H1 (cell line): ENCODE measurements at regions not wholly inside any gene's neighbourhood (a gene's known extent, or its start where the extent isn't known, plus 50 kb on each side); places are given as distances from the start of the nearest gene placed in this dataset.

Source experiments
- BACH1 ChIP-seq: IDR thresholded peaks from 2 replicates; pipeline ENCODE4 v1.6.1; 2012; ENCODE audit warnings: low read length, improper control_type of control experiment
- CREB1 ChIP-seq: IDR thresholded peaks from 2 replicates; pipeline ENCODE4 v1.6.1; 2012; ENCODE audit warnings: inconsistent platforms
- CTBP2 ChIP-seq: IDR thresholded peaks from 2 replicates; pipeline ENCODE4 v1.7.0; 2011; ENCODE audit warnings: borderline replicate concordance, mild to moderate bottlenecking, moderate library complexity, mixed read lengths, low read length; ENCODE audit not compliant: insufficient read depth, insufficient read length
- GABPA ChIP-seq: IDR thresholded peaks from 2 replicates; pipeline ENCODE4 v1.6.1; 2011; ENCODE audit warnings: mild to moderate bottlenecking, low read length, moderate library complexity, borderline replicate concordance; ENCODE audit not compliant: insufficient read depth
- SIN3A ChIP-seq, 2 experiments: IDR thresholded peaks in 1 of 2; conservative IDR thresholded peaks in 1 of 2; 2 replicates each; pipeline ENCODE4 v1.6.1; 2011 to 2012; ENCODE audit warnings: low read length in 2 of 2, improper control_type of control experiment in 1 of 2, low read depth in 1 of 2, mild to moderate bottlenecking in 1 of 2
- SP4 ChIP-seq: IDR thresholded peaks from 2 replicates; pipeline ENCODE4 v1.6.1; 2012; ENCODE audit warnings: low read length, inconsistent platforms
- YY1 ChIP-seq: IDR thresholded peaks from 2 replicates; pipeline ENCODE4 v1.6.1; 2011; ENCODE audit warnings: low read depth, mild to moderate bottlenecking, low read length
- TF ChIP-seq, protein P1 (sequence below): IDR thresholded peaks from 2 replicates; pipeline ENCODE4 v1.6.1; 2012; ENCODE audit warnings: low read length, inconsistent platforms

GRCh38 chr3:135513106-135514059 lies 452.1 kb upstream of the PPP2R3A start (continued):
- TF ChIP-seq, protein P1, sequence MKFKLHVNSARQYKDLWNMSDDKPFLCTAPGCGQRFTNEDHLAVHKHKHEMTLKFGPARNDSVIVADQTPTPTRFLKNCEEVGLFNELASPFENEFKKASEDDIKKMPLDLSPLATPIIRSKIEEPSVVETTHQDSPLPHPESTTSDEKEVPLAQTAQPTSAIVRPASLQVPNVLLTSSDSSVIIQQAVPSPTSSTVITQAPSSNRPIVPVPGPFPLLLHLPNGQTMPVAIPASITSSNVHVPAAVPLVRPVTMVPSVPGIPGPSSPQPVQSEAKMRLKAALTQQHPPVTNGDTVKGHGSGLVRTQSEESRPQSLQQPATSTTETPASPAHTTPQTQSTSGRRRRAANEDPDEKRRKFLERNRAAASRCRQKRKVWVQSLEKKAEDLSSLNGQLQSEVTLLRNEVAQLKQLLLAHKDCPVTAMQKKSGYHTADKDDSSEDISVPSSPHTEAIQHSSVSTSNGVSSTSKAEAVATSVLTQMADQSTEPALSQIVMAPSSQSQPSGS, result no peak
- TF ChIP-seq YY1, result no peak
- no peak for TF ChIP-seq CTBP2
- no peak for TF ChIP-seq SP4
- TF ChIP-seq SIN3A (conservative IDR thresholded peaks at IDR 0.05 in 1 of 2, IDR thresholded peaks at IDR 0.05 in 1 of 2; ENCODE audit: low read depth in 1 of 2, low read length in 2 of 2), result no peak
- TF ChIP-seq CREB1, result peak; percentile 69
- peak; percentile 63; the same call in 1 of the 2 replicates for TF ChIP-seq BACH1
- TF ChIP-seq GABPA, result no peak
